HAP-1 (cell line): ENCODE measurements at regions not wholly inside any gene's neighbourhood (a gene's known extent, or its start where the extent isn't known, plus 50 kb on each side); places are given as distances from the start of the nearest gene placed in this dataset.

Source experiments
- DNase-seq, 2 experiments: peaks; one replicate each; pipeline ENCODE4 v3.0.0-alpha.2; 2016 to 2020; ENCODE audit warnings: low spot score in 2 of 2
- H3K27me3 ChIP-seq: fragments of 250-450 bp; sonication (Bioruptor Pico); 2 replicates; pipeline ENCODE4 v1.5.1; 2020; ENCODE audit warnings: low read depth, mild to moderate bottlenecking, moderate library complexity
- H3K36me3 ChIP-seq: fragments of 250-450 bp; sonication (Bioruptor Pico); replicated peaks from 2 replicates; pipeline ENCODE4 v1.5.1; 2020; ENCODE audit warnings: mild to moderate bottlenecking
- H3K4me1 ChIP-seq: fragments of 250-450 bp; sonication (Bioruptor Pico); 2 replicates; pipeline ENCODE4 v1.5.1; 2020; ENCODE audit warnings: mild to moderate bottlenecking
- H3K4me3 ChIP-seq: fragments of 250-450 bp; sonication (Bioruptor Pico); 2 replicates; pipeline ENCODE4 v1.5.1; 2020; ENCODE audit warnings: mild to moderate bottlenecking, moderate library complexity
- H3K9me3 ChIP-seq: fragments of 250-450 bp; sonication (Bioruptor Pico); 2 replicates; pipeline ENCODE4 v1.5.1; 2020; ENCODE audit warnings: mild to moderate bottlenecking, moderate library complexity
- in situ Hi-C: fragments of 300-500 bp; cut with MboI; formaldehyde crosslinking; loops from 3 replicates; pipeline ENCODE4 v1.14.3; 2020; ENCODE audit warnings: low sequenced_read_pairs, inconsistent platforms, mixed read lengths

DNA sequence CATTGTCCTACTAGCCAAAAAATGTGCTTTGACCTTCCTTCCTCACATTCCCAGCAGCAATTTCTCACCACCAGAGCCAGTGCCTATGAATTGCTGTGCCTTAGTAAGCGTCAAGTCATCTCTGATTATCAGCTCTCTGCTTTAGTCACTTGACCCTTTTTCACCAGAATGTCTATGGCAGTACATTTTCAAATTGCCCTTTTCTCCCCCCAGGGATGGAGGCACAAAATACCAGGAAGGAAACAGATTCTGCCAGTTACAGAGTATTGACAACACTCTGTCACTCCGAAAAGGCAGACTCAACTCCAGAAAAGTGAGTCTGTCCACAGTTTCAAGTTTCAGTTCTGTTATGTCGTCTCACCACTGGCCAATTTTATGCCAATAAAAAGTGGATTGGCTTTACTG is 167.4 kb downstream of the TNFSF18 start:
- peaks cover 2% of the 10 kb centered on the region; the same call in 1 of the 2 replicates for H3K9me3 ChIP-seq
- no peak overlapping the region for H3K4me3 ChIP-seq
- H3K36me3 ChIP-seq, result no peaks in the 10 kb centered on the region
- no peaks in the 10 kb centered on the region for H3K4me1 ChIP-seq
- no peak for DNase-seq
- peaks cover 4% of the 10 kb centered on the region; the same call in 1 of the 2 replicates for H3K27me3 ChIP-seq
- in situ Hi-C loops, result no loop called here

DNA sequence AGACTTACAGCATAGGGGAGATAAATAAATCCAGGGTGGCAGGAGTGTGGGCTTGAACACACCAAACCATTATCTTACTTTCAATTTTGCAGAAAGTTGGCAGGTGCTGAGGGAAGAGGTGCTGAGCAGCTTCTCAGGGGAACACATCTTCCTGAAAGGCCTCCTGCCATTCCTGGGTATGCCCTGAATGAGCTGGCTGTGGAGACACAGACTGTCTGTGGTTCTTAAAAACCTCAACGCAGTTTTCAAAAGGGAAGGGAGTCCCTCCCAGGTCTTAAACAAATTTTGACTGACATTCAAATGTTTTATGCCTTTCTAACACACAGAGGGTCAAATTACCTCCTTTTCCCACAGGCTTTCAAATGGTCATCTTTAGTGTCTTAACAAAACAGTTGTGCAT is 166.9 kb downstream of the TNFSF18 start:
- Histone ChIP-seq H3K27me3 (peaks cover 4% of the 10 kb centered on the region; the same call in 1 of the 2 replicates), H3K9me3 (peaks cover 2% of the 10 kb centered on the region; the same call in 1 of the 2 replicates), H3K4me1 (no peaks in the 10 kb centered on the region), H3K36me3 (no peaks in the 10 kb centered on the region), H3K4me3 (no peak overlapping the region)
- in situ Hi-C loops, result no loop called here
- DNase-seq, result no peak

DNA sequence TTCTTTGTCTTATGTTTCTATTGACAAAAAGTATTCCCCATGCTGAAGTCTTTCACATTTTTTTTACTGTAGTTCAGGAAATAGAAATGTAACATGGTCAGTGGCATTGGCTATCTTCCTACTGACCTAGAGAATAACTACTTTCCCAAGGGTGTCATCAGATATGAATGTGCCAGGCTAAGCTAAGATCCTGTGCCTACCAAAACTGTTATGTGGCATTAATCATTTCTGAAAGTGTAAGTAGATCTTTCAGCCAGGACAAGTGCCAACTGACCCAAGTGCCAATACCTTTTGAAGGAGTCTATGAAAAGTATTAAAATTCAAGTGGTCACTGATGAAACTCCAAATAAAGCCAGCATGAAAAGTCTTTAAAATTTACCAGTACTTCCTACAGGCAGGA is 165.3 kb downstream of the TNFSF18 start:
- H3K4me1 ChIP-seq, result no peaks in the 10 kb centered on the region
- H3K9me3 ChIP-seq, result no peaks in the 10 kb centered on the region
- peaks cover 3% of the 10 kb centered on the region; the same call in 1 of the 2 replicates for H3K27me3 ChIP-seq
- no peak overlapping the region for H3K4me3 ChIP-seq
- DNase-seq, result no peak
- in situ Hi-C loops, result no loop called here
- H3K36me3 ChIP-seq, result no peaks in the 10 kb centered on the region

DNA sequence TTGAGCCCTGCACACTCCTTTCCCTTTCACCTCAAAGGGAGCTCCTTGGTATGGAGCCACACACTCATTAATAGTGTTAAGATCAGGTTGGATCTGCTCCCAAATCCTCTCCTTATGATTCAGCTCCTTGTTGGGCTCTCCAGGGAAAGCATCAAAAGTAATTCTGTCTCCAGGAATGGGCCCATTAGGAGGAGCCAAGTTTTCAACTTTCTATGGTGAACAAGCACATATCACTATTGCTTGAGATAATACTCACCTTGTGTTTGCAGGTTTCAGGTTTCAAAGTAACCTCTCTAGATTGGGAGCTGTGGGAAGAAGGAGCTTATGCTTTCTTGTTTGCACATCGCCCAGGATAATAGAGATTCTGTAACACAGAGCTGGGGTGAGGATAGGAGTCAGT is 164.8 kb downstream of the TNFSF18 start:
- in situ Hi-C loops, result no loop called here
- H3K9me3 ChIP-seq, result no peaks in the 10 kb centered on the region
- H3K27me3 ChIP-seq, result no peaks in the 10 kb centered on the region
- DNase-seq, result no peak
- no peaks in the 10 kb centered on the region for H3K4me1 ChIP-seq
- no peak overlapping the region for H3K4me3 ChIP-seq
- H3K36me3 ChIP-seq, result no peaks in the 10 kb centered on the region

DNA sequence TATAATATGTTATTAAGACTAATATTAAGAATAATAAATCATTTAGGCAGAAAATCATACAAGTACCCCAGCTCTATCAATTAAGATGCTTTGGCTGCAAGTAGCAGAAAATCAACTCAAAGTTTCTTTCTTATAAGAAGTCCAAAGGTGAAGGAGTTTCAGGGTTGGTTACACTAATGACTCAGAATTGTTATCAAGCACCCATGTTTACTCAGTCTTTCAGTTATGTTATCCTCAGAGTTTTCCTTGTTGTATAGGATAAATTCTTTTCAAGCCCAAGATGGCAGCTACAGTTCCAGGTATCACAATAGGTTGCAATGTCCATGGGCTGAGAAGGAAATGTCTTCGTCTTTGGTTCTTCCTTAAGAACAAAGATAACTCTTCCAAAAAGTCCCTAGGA is 163.6 kb downstream of the TNFSF18 start:
- in situ Hi-C loops, result no loop called here
- no peaks in the 10 kb centered on the region for H3K36me3 ChIP-seq
- no peaks in the 10 kb centered on the region for H3K27me3 ChIP-seq
- H3K9me3 ChIP-seq, result no peaks in the 10 kb centered on the region
- no peaks in the 10 kb centered on the region for H3K4me1 ChIP-seq
- DNase-seq, result no peak
- no peak overlapping the region for H3K4me3 ChIP-seq

DNA sequence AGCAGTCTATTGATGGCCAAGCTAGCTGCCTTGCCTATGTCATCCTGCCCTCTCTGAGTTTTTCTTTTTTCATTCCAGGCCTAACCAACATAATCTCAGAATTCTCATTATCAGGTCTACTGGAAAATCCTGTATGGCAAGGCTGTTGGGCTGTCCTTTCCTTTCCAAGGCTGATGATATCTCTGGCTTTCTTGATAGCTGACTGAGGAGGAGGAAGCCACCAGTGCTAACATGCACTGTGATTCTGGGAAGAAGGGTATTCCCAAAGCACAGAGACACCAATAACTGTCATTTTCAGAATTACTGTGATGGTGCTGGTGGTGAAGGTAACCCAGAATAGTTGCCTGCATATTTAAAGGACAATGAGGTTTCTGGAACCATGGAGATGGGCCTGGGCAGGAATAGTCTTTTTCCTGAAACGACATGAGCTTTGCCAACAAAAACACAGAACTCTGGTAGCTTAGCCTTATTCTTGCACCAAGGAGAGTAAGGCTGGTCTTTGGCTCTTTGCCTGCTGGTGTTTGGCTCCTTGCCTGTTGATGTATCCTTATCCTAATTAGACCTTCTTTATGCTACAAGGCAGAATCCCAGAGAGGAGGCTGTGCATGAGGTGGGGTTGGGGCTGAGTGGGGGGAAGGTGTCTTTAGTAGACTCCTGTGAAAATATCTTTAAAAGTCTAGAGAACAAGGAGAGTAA is 157.4 kb downstream of the TNFSF18 start:
- Histone ChIP-seq H3K9me3 (no peaks in the 10 kb centered on the region), H3K4me3 (no peak overlapping the region), H3K36me3 (no peaks in the 10 kb centered on the region), H3K27me3 (no peaks in the 10 kb centered on the region), H3K4me1 (peaks cover 2% of the 10 kb centered on the region)
- DNase-seq, result no peak
- in situ Hi-C loops, result no loop called here

DNA sequence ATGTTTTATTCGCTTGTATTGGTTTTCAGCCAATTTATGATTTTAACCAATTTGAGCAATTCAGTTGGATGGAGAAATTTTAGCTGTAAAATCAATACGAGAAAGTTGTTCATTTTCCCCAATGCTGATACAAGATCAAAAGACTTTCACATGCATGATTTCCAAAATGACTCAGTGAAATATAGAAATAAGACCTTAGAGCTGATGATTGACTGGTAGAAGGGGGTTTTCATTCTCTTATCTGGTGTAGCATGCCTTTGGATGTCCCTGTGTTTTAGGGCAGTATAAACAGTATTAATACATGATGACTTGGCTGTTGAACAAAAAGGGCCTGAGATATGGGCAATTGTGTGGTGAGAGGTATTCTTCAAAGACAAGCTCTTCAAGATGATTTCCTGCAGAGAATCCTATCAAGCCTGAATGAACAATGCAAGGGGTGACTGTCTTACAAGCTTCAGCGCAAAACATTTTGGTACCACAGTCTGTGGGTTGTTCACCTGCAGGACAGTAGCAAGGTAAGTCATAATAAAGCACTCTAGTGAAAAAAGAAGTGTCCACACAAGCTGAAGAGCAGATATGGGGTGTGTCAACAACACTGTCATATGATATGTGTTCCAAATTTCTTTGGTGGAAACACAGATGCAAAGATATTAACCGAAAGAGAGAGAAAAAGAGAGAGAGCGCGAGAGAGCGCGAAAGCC is 156.2 kb downstream of the TNFSF18 start:
- no peaks in the 10 kb centered on the region for H3K9me3 ChIP-seq
- in situ Hi-C loops, result no loop called here
- H3K4me3 ChIP-seq, result no peak overlapping the region
- no peaks in the 10 kb centered on the region for H3K27me3 ChIP-seq
- H3K4me1 ChIP-seq, result peaks cover 2% of the 10 kb centered on the region
- H3K36me3 ChIP-seq, result no peaks in the 10 kb centered on the region
- DNase-seq, result no peak

DNA sequence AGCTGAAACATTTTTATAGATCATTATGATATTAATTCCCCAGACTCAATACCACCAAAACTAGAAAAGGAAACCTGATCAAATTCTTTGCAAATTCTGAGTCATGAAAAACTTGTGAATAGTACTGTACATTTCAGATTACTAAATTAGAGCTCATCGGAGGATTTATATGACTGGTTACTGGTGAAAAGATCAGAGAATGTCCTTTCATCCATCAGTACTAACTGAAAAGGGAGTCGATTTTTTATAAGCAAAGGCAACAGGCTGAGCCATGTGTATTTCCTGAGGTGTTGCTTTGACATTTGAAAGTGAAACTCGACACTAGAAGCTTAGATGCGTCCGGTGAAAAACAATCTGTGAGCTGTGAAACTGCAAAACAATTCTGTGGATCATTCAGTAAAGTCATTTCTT is 155.7 kb downstream of the TNFSF18 start:
- no peaks in the 10 kb centered on the region for H3K36me3 ChIP-seq
- H3K27me3 ChIP-seq, result no peaks in the 10 kb centered on the region
- in situ Hi-C loops, result no loop called here
- DNase-seq, result no peak
- no peak overlapping the region for H3K4me3 ChIP-seq
- H3K9me3 ChIP-seq, result no peaks in the 10 kb centered on the region
- peaks cover 2% of the 10 kb centered on the region for H3K4me1 ChIP-seq

DNA sequence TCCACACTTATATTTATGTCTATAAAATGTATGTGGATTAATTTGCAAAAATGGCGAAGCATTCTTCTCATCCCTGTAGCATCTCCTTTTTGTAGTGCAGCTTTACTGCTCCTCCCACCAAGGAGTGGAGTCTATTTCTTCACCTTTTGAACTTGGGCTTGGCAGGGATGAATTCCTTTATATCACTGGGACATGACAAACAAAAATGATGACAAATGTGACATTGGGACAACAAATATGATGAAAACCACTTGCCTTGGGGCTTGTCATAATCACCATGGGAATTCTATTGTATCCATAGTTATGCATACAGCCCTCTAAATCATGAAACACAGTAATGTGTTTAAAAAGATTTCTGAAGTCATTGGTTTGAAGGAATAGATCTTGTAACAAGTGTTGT is 155.0 kb downstream of the TNFSF18 start:
- no peaks in the 10 kb centered on the region for H3K36me3 ChIP-seq
- H3K4me1 ChIP-seq, result peaks cover 2% of the 10 kb centered on the region
- no peak overlapping the region for H3K4me3 ChIP-seq
- H3K27me3 ChIP-seq, result no peaks in the 10 kb centered on the region
- no peaks in the 10 kb centered on the region for H3K9me3 ChIP-seq
- in situ Hi-C loops, result no loop called here
- DNase-seq, result peak; percentile 9 to 40

DNA sequence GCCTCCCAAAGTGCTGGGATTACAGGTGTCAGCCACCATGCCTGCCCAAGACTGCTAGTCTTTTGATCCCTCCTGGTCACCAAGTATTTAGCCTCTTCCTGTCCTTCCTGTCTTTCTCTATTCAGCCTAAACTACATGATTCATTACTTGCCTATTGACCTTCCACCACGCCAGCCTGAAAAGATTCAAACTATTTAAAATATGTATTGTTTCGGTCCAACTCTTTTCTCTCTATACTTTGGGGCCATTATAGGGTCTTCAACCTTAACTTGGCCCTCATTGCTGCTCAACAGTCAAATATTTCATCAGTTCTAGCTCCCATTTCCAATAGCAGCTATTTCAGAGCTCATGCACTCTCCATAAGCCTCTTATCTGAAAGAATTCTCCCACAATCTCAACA is 153.0 kb downstream of the TNFSF18 start:
- H3K4me1 ChIP-seq, result peaks cover 2% of the 10 kb centered on the region
- H3K27me3 ChIP-seq, result no peaks in the 10 kb centered on the region
- H3K36me3 ChIP-seq, result no peaks in the 10 kb centered on the region
- DNase-seq, result no peak
- in situ Hi-C loops, result no loop called here
- H3K4me3 ChIP-seq, result no peak overlapping the region
- H3K9me3 ChIP-seq, result no peaks in the 10 kb centered on the region

DNA sequence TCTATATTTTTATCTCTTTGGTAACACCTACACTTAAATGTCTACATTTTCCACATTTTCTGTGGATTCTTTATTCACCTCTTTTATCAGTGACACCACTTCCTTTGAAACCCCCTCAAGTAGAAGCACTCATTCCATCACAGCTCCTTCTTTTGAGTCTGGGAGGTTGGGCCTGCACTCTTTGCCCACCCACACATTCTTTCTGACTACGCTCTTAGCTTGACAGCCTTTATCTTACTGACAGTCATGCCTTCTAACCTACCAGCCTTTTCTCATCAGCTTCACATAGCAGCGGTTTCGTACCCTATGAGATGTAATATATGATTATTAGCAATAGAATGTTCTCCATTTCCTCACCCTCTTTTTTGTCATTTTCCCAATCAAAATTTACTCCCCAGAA is 151.9 kb downstream of the TNFSF18 start:
- no peaks in the 10 kb centered on the region for H3K9me3 ChIP-seq
- no peaks in the 10 kb centered on the region for H3K27me3 ChIP-seq
- in situ Hi-C loops, result no loop called here
- DNase-seq, result no peak
- H3K36me3 ChIP-seq, result no peaks in the 10 kb centered on the region
- peaks cover 2% of the 10 kb centered on the region for H3K4me1 ChIP-seq
- H3K4me3 ChIP-seq, result no peak overlapping the region

DNA sequence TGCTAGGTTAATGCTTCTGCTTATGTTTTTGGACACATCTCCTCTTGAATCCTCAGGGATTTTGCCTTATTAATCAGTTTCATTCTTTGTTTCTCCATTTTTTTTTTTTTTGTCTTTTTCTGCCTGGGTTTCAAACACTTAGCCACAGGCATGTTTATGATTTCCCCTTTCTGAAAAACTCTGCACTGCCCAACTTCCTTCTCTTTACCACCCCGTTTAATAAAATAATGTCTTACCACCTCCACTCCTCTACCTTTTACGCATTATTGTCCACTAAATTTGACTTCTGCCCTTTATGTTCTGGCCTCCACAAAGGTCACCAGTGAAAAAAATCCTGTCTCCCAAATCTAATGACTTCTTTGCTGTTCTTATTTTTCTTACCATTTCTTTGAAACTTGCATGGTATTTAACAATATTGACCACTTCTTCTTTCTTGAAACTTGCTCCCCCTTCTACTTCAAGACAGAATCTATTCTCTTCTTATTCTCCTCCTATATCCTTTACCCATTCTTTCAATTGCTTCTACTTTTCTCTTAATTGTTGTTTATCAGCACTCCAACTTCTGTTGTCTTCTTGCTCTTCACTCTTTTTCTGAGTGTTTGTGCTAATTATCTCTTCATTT is 150.3 kb downstream of the TNFSF18 start:
- in situ Hi-C loops, result no loop called here
- Histone ChIP-seq H3K36me3 (no peaks in the 10 kb centered on the region), H3K4me1 (peaks cover 2% of the 10 kb centered on the region), H3K9me3 (no peaks in the 10 kb centered on the region), H3K4me3 (no peak overlapping the region), H3K27me3 (no peaks in the 10 kb centered on the region)
- no peak for DNase-seq

DNA sequence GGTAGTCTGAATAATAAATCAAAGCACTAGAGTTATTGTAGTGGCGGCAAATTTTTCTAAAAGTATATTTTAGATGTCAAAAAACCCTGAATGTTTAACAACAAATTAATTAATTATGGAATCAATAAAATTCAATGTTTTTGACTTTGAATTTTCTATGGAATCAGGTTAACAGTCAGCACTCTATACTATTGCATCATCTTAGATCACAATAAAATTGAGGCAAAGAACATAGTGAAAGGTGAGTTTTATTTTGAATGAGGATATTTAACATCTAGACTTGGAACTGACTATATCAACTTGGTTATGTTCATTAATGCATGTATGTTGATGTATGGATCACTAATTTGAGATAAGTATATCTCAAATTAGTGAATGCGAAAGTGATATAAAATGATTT is 148.5 kb downstream of the TNFSF18 start:
- in situ Hi-C loops, result no loop called here
- Histone ChIP-seq H3K9me3 (no peaks in the 10 kb centered on the region), H3K4me3 (no peak overlapping the region), H3K36me3 (no peaks in the 10 kb centered on the region), H3K27me3 (no peaks in the 10 kb centered on the region), H3K4me1 (no peaks in the 10 kb centered on the region)
- DNase-seq, result no peak

DNA sequence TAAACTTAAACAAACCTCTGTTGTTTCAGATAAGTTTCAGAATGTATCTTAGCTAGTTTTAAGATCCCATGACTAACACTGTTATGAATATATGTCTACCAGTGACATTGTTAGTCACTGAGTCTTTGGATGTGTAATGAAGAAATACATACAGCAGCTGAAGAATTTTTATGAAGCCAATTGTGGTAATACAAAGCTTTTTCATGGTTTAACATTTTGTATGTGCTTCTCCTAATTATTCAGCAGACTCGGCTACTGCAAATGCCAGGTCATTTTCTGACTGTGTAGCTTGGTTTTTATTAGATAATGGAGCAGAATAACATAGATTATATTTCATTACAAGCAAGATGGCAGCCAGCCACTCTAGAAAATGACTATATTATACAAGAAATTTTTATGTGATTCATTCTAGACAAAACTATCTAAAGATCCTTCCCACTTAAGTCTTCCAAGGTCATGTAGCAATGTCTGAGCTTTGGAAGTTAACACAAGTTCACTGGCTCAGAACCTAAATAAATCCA is 147.8 kb downstream of the TNFSF18 start:
- H3K4me1 ChIP-seq, result no peaks in the 10 kb centered on the region
- H3K4me3 ChIP-seq, result no peak overlapping the region
- in situ Hi-C loops, result no loop called here
- no peaks in the 10 kb centered on the region for H3K27me3 ChIP-seq
- no peaks in the 10 kb centered on the region for H3K36me3 ChIP-seq
- DNase-seq, result no peak
- H3K9me3 ChIP-seq, result no peaks in the 10 kb centered on the region
